ENCODE measurements at regions not wholly inside any gene's neighbourhood (a gene's known extent, or its start where the extent isn't known, plus 50 kb on each side); places are given as distances from the start of the nearest gene placed in this dataset.
A peak's percentile ranks its signal among the peaks of the same experiment; 100 is the strongest.

- DNase-seq: no peak
Measured at GRCh38 chr14:101110729-101111619, 207.5 kb upstream of the RTL1 start.

- DNase-seq: no peak
Measured at GRCh38 chr14:101111620-101112290, 208.2 kb upstream of the RTL1 start.

DNA sequence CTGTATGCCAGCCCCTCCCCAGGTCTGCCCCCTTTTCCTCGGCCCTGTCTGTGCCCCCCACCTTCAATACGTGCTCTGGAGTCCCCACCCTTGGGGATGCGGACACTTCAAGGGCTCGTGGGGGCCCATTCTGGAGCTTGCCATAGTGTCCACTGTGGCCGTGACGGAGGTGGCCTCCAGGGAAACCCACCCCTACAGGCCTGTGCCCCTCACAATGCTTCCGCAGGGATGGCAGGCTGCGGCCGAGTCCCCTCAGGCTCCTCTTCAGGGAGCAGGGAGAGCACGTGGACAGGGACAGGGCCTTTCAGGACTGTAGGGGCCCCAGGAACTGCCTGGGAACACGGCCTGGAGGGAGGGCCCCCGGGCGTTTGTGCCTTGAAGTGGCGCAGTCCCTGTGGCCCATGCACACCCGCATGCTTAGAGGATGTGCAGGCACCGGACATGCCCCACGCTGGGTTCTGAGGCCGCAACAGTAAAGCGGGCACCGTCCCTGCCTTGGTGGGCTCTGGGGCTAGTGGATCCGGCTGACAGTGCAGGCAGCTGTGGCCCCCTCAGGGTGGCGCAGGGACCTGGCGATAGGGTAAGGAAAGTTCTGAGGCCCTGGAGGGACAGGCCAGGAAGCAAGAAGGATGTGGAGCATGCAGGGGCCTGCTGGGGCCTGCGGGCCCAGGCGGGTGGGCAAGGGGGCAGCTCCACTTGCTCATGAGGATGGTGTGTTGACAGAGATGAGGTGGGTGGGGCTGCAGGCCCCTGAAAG lies 209.0 kb upstream of the RTL1 start:
- DNase-seq: no peak

DNA sequence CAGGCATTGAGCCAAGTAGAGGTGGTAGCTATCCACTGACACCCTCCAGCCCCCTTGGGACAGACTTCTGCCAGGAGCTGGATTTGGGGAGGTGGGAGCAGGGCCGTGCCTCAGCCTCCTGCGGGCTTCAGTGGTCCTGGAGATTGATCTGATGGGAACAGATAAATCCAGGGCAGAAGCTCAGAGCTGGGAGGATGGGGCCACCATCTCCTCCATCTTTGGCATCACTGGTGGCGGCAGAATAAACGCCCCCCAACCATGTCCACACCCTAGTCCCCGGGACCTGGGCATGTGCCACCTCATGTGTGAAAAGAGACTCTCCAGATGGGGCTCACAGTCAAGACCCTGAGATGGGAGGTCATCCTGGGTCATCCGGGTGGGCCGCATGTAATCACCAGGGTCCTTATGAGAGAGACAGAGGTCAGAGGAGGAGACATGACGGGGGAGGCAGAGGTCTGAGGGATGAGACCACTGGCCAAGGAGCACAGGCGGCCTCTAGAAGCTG lies 209.6 kb upstream of the RTL1 start:
- no peak for DNase-seq

- DNase-seq: no peak
Measured at GRCh38 chr14:101113835-101114725, 210.6 kb upstream of the RTL1 start.

DNA sequence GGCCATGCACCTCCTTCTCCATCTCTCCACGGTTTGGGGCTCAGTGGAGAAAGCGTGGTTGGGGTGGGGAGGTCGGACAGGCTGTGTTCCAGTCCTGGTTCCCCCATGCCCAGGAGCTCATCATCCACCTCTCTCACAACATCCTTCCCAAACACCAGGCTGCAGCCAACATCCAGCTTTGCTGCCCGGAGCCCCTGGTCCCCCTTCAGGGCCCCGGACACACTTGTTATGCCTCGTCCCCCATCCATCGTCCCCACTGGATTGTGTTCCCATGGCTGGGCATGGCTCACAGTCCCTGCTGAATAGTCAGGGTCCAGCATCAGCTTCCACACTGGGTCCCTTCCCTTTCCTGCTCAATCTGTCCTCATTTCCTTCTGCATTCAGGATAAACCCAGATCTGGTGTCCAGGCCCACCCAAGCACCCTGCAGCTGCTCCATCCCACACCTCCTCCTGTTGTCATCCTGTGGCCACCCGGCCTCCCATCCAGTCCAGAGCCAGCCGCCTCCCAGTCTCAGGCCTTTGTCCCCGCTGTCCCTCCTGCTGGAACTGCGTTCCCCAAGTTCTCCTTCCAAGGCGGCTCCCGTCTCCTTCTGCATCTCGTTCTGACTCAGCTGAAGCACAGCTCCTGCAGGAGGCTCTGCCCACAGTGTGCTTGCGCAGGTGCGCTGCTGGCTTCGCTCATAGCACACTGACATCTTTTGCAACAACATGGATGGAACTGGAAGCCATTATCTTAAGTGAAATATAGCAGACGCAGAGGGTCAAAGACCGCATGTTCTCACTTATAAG lies 211.4 kb upstream of the RTL1 start:
- DNase-seq: no peak

DNA sequence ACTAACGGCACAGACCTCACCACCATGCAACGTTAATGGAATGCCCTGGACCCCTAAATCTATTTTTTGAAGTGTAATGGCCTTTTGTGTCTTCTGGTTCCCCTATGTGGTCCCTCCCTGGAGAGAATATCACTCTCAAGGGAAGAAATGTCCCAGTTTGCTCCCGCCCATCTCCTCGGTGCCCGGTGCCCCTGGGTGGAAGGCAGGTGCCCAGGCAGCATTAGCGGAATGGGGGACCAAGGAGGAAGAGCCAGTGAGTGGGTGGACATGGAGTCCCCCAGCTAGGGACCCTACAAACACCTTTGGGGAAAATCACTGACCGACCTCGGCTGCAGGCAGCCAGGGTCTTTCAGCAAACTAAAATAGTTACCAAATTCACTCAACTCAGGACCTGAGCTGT lies 212.1 kb upstream of the RTL1 start:
- no peak for DNase-seq

DNA sequence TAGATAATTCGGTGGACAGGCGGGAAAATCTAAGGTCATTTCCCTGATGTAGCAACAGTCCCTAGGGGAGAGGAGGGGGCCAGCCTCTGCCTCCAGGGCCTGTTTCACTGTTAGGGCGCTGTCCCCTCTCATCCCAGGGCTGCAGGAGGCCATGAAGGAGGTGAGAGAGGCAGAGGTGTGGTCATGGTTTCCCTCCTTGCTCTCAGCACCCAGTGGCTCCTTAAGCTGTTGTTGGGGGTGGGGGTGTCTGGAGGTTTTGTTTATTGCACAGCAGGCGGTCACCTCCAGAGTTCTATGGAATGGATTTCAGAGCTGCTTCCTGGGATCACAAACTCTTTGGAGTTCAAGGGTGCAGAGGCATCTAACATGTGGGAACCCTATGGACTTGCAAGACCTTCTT lies 212.5 kb upstream of the RTL1 start:
- DNase-seq: no peak

- no peak for DNase-seq
Measured at GRCh38 chr14:101116486-101117130, 213.1 kb upstream of the RTL1 start.

DNA sequence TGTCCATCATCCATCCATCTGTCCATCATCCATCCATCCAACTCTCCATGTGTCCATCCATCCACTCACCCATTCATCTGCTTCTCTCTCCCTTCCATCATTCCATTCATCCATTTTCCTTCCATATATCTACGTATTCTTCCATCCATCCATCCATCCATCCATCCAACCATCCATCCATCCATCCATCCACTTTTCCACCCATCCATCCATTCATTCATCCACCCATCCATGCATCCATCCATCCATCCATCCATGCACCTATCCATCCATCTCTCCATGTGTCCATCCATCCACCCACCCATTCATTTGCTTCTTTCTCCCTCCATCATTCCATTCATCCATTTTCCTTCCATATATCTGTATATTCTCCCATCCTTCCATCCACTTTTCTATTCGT lies 214.0 kb upstream of the RTL1 start:
- no peak for DNase-seq

DNA sequence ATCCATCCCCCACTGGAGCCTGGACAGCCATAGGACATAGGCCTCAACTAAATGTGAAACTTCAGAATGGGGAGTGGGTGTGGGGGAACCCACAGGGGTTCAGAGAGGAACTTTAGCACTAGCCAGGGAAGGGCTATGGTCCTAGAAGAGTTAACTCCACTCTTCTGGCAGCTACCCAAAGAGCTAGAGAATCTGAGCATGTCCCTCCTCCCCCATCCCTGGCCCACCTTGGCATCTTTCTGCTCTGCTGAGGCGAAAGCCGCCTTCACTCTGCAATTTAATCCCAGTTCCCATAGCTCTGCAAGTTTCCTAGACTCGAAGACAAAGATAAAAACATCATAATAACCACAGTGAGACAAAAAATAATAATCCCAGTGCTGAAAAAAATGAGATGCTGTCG lies 214.7 kb upstream of the RTL1 start:
- DNase-seq: no peak

DNA sequence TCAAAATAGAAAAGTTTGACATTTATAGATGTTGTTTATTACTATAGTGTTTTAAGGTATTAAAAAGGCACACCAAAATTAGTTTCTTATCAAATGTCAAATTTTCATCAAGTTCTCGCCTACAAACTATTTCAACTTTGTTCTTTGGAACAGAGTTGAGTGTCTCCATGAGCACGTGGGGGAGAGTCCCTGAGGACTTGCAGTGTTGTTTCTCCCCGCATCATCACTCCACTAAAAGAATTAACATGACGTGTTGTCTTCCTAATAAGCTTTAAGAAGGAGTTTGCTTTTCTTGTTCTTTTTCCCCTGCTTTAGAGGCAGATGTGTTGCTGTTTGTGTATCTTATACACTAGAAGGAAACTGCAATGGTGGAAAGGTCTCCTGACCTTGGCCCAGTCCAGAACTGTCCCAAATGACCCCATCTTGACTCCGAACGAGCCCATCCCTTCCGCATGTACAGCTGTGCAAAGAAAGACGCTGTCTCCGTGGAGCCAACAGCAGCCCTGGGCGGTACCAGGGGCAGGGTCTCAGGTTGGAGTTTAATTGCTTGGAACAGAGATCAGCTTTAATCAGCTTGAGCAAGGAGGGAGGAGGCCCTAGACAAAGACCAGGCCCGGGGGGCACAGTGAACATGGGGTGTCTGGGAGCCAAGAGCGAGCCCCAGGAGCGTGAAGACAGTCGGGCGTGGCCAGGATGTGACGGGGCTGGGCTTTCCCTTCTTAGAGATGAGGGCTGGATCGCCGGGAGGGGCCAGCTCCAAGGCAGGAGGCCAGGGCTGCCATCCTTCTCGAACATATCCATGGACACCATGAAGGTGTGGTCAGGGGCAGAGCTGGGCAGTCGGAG lies 215.4 kb upstream of the RTL1 start:
- DNase-seq: no peak

DNA sequence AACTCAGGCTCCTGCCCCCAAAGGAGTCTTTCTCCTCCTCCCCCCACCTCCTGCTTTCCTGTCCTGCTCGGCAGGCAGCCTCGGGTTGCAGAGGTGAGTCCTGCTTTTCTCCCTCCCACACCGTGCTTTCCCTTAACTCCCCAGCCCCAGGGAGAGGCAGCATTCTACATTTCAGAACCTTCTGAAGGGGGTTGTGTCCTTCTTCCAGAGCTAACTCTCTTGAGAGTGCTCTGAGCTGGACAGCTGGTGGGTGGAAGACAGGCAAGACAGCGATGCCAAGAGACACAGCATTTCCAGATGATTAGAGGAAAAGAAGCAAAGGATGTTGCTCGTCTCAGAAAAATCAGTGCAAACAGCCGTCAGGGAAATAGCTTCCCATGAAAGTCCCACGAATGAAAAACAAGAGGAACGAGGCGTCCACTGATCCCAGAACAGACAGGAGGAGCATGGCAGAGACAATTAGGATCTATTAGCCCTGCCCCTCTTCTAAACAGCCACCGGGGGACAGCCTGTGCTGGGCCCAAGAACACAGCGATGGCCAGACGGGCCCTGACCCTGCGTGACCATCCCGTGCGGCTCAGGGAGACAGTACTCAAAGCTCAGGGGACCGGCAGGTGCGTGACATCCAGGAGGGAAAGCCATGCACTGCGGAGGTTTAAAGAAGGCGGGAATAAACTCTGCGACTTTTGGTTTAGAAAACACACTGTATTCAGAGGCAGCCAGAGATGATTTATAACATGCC lies 216.5 kb upstream of the RTL1 start:
- no peak for DNase-seq

- DNase-seq: peak; percentile 22 to 71
Measured at GRCh38 chr14:101120641-101121507, 217.4 kb upstream of the RTL1 start.

DNA sequence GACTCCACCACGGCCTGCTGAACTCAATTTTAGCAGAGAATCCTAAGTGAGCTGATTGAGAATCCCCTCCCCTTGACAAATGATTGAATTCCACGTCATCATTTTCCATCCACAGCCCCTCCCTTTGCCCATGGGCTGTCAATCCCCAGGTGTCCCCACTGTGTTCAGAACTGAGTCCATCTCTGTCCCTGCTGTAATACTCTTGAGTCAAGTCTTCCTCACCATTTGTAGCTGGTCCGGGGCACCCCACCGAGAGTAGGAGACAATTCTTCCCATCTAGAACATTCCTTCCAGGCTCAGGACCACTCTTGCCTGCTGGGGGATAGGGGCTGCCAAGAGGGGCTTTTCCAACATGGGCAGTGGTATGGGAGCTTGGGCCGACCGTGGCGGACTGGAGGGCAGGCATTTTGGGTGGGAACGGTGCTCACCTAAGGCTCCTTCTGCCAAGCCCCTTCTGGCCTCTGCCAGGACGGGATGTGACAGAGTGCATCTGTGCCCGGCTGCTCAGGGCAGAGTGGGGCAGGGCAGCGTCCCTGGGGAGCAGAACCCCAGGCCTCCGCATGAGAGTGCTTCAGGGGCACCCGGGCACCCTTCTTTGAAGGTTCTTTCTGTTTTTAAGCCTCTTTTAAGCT lies 218.1 kb upstream of the RTL1 start:
- DNase-seq: no peak

GRCh38 chr14:101122237-101123141 lies 219.0 kb upstream of the RTL1 start:
- no peak for DNase-seq

All from CD4-positive, alpha-beta T cell treated with Interferon alpha-2 for 1 hour (primary cell).